NCI-H345 (cell line): ENCODE measurements at regions not wholly inside any gene's neighbourhood (a gene's known extent, or its start where the extent isn't known, plus 50 kb on each side); places are given as distances from the start of the nearest gene placed in this dataset.
"Not testable (repeated sequence)": the region's sequence is repeated elsewhere in the genome, so short reads cannot be mapped to it uniquely, and the experiment has no call there.

Experiments
- DNase-seq: peaks from one replicate; lab custom pipeline; 2025; lab: John Stamatoyannopoulos, UW

GRCh38 chr13:42373048-42373812 lies 101.3 kb downstream of the AKAP11 start:
- DNase-seq = no peak

GRCh38 chr13:42375663-42376062 lies 103.7 kb downstream of the AKAP11 start:
- DNase-seq = no peak

- no peak for DNase-seq
Measured at GRCh38 chr13:42377640-42378382, 105.9 kb downstream of the AKAP11 start.

- no peak for DNase-seq
Measured at GRCh38 chr13:42378383-42378780, 106.4 kb downstream of the AKAP11 start.

- no peak for DNase-seq
Measured at GRCh38 chr13:42379241-42379640, 107.3 kb downstream of the AKAP11 start.

- DNase-seq = no peak
Measured at GRCh38 chr13:42380420-42381164, 108.6 kb downstream of the AKAP11 start.

- no peak for DNase-seq
Measured at GRCh38 chr13:42381165-42381425, 109.1 kb downstream of the AKAP11 start.

GRCh38 chr13:42381426-42381825 lies 109.5 kb downstream of the AKAP11 start:
- not testable (repeated sequence) for DNase-seq

- no peak for DNase-seq
Measured at GRCh38 chr13:42383025-42383424, 111.1 kb downstream of the AKAP11 start.

- no peak for DNase-seq
Measured at GRCh38 chr13:42384265-42384664, 112.3 kb downstream of the AKAP11 start.

GRCh38 chr13:42388326-42388725 lies 116.4 kb downstream of the AKAP11 start:
- no peak for DNase-seq

- no peak for DNase-seq
Measured at GRCh38 chr13:42389041-42389440, 117.1 kb downstream of the AKAP11 start.

- no peak for DNase-seq
Measured at GRCh38 chr13:42392180-42392579, 120.2 kb downstream of the AKAP11 start.

GRCh38 chr13:42392716-42393572 lies 121.0 kb downstream of the AKAP11 start:
- DNase-seq = no peak

- DNase-seq = no peak
Measured at GRCh38 chr13:42393573-42394360, 121.8 kb downstream of the AKAP11 start.

GRCh38 chr13:42394361-42394708 lies 122.4 kb downstream of the AKAP11 start:
- DNase-seq = no peak

- no peak for DNase-seq
Measured at GRCh38 chr13:42394711-42395085, 122.7 kb downstream of the AKAP11 start.

- DNase-seq = no peak
Measured at GRCh38 chr13:42395086-42395821, 123.3 kb downstream of the AKAP11 start.

- no peak for DNase-seq
Measured at GRCh38 chr13:42396501-42396900, 124.5 kb downstream of the AKAP11 start.

GRCh38 chr13:42396901-42397655 lies 125.1 kb downstream of the AKAP11 start:
- DNase-seq = no peak
